CD4-positive, alpha-beta T cell treated with Interferon alpha-2 for 1 hour (primary cell): ENCODE measurements at regions not wholly inside any gene's neighbourhood (a gene's known extent, or its start where the extent isn't known, plus 50 kb on each side); places are given as distances from the start of the nearest gene placed in this dataset.

Source experiments
- DNase-seq, 2 donors: peaks; one replicate each; pipeline ENCODE4 v3.0.0-alpha.2; 2020 to 2022

DNA sequence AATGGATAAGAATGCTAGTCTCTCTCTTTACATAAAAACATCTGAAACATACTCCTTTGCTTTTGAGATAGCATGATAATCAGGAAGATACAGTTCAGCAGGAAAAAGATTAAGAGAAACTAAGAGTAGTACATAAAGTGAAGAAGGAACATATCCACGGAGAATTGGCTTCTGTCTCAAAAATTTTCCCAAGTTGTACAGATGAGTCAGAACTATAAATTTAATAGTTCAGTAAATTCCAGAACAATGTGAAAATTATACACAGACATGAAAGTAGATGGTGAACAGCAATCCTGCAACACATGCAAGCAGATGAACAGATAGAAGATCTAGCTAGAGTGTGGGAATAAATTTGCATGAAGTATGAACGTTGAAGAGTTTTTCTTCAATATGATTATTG is 691.4 kb upstream of the RIOK2 start:
- DNase-seq, result no peak

- DNase-seq, result no peak
These were observed 693.2 kb upstream of the RIOK2 start for GRCh38 chr5:97876272-97876671.

DNA sequence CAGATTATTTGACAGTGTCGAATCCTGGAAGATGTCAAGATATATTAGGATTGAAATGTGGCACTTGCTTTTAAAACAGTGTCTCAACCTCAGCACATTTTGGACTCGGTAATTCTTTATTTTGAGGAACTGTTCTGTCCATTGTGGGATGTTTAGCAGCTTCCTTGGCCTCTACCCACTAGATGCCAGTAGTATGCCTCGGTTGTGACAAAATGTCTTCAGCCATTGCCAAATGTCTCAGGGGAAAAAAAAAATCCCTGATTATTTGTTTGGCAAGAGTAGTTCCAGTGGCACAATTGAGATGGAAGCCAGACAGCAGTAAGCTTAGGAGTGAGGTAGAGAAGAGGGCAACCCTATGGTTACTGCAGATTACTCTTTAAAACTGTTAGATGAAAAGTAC is 694.5 kb upstream of the RIOK2 start:
- DNase-seq, result no peak

DNA sequence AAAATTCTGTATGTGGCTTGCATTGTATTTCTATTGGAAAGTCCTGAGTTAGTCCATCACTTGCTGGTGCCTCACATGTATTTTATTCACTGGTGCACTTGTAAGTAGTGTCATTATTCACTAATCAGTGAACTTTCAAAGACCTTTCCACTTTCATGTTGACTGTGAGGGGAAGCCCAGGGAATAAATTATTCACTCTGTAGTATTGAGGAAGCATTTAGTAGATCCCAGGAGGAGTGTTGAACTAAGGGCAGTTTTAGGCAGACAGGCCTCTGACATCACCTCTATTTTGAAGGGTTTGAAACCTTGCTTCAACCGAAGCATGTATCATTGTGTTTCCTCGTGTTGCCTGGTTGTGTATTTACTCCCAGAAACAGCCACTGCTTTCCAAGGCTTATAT is 705.4 kb upstream of the RIOK2 start:
- DNase-seq, result no peak

- no peak for DNase-seq
These were observed 708.9 kb upstream of the RIOK2 start for GRCh38 chr5:97891971-97892370.

DNA sequence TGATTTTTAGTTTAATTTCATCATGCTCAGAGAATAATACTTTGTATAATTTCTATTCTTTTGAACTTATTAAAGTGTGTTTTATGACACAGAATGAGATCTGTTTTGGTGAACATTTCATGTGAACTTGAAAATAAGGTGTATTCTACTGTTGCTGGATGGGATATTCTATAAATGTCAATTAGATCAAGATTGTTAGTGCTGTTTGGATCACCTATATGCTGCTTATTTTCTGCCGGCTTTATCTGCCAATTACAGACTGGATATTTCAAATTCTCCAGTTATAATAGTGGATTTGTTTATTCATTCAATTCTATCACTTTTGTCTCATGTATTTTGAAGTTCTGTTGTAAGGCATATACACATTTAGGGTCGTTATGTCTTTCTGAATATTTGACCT is 720.7 kb upstream of the RIOK2 start:
- DNase-seq, result no peak

DNA sequence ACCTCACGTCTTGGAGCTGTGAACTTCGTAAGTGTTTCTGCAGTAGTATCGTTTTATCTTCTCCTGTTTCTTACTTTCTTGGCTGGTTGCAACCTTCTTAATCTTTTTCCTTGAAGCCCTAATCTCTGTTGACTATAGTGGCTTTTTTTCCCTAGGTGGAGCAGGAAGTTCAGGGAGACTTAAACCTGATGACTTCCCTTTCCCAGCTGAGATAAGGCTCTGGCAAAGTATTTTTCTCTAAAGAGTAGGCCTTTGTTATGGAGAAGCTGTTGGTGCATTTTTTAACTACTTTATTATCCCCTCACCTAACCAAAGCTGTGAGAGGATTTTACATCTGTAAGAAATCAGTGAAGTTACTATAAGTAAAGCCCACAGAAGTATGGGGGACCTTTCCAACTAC is 723.1 kb upstream of the RIOK2 start:
- no peak for DNase-seq

- DNase-seq, result no peak
These were observed 724.8 kb upstream of the RIOK2 start for GRCh38 chr5:97907646-97908400.

DNA sequence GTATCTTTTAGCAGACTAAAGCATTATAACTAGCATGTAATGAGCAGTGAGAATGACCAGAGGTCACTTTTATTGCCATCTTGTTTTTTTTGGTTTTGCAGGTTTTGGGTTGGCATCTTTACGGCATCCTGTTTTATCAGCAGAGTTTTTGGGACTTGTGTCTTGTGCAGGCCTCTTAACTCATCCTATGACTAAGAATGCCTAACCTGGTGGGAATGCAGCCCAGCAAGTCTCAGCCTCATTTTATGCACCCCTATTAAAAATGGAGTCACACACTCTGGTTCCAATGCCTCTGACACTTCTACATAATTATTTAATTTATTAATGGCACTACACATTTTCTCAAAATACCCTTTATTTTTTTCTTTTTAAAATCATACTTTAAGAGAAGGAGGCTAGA is 726.5 kb upstream of the RIOK2 start:
- DNase-seq, result no peak

DNA sequence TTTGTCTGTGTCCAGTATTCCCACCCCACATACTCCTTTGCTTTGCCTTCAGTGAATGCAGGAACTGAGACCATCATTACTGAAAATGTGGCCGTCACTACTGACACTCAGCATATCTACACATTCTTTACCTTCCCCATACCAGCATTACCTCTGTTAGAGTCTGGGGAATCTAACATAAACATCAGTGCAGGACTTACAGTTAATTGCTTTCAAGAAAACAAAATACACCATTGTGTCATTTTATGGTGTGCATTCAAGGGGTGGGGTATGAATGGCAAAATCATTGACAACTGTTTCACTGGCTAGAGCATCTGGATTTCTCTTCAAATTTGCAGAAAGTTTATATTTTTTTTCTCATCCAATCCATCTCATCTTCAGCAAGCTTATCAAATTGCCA is 731.4 kb upstream of the RIOK2 start:
- no peak for DNase-seq

DNA sequence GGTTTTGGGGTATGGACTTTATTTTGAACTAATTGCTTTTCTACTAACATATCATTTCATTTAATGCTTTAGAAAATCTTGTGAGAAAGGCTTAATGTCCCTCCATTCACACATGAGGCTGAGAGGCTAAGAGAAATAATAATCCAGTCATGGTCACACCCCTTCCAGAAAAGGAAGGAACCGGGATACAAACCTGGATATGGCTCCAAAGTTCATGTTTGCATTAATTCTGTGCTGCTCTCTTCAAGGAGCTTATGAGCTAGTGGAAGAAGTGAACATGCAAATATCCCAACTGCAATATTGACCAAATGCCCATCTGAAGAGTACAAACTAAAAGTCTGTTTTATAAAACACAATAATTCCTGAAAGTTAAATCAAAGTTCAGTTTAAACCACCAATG is 732.1 kb upstream of the RIOK2 start:
- no peak for DNase-seq

DNA sequence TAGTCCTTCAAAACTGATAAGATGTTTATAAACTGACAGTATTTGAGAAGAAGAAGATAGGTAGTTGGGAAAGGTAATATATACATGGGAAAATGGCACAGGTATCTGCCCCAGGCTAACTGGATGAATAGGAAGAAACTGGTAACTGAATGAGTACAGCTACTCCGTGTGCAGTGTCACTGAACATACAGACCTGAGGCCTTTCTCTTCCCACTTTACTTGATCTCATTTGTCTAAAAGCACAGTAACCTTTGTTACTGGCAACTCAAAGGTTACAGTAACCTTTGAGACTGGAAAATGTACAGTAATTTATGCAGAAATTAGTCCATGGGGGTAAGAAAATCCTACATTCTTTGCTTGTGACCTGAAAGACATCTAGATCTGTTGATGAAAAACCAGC is 735.0 kb upstream of the RIOK2 start:
- no peak for DNase-seq

- DNase-seq, result no peak
These were observed 735.6 kb upstream of the RIOK2 start for GRCh38 chr5:97918620-97919019.

GRCh38 chr5:97919719-97920118 is 736.7 kb upstream of the RIOK2 start:
- DNase-seq, result no peak

- no peak for DNase-seq
These were observed 739.7 kb upstream of the RIOK2 start for GRCh38 chr5:97922776-97923175.

- DNase-seq, result no peak
These were observed 740.4 kb upstream of the RIOK2 start for GRCh38 chr5:97923496-97923895.

DNA sequence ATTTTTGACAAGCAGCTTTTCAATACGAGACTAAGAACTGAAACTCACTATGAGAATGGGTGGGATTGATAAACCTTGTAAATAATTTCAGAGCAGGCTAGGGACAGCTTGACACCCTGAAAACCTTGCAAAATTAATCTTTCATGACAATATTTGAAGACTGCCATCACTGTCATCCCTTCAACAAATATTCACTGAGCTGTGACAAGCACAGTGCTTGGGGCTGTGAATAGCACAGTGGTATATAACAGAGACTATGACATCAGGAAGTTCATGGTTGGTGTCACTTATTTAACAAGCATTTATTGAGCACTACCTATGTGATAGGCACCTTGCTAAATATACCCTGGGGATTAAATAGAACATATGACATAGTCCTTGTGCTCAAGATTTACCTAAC is 741.0 kb upstream of the RIOK2 start:
- DNase-seq, result no peak

DNA sequence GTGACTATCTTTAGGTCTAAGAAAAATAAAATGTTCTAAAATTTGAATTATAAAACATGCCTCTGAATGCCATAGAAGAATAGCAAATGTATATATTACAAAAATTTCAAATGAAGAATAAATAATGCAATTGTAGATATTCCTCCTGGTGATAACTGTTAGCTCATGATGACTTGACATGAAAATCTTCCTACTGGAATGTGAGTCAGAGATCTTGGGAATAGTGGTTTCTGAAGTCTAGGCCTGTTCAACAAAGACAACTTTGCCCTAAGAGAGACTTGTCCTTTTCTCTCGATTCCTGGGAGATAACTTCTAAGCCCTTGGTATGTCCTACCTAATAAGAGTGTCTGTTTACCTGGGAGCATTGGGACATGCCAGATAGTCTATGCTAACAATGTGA is 746.3 kb upstream of the RIOK2 start:
- no peak for DNase-seq

GRCh38 chr5:97931829-97932228 is 748.8 kb upstream of the RIOK2 start:
- DNase-seq, result no peak

- no peak for DNase-seq
These were observed 753.2 kb upstream of the RIOK2 start for GRCh38 chr5:97936231-97936630.

GRCh38 chr5:97937846-97938245 is 754.8 kb upstream of the RIOK2 start:
- DNase-seq, result no peak

DNA sequence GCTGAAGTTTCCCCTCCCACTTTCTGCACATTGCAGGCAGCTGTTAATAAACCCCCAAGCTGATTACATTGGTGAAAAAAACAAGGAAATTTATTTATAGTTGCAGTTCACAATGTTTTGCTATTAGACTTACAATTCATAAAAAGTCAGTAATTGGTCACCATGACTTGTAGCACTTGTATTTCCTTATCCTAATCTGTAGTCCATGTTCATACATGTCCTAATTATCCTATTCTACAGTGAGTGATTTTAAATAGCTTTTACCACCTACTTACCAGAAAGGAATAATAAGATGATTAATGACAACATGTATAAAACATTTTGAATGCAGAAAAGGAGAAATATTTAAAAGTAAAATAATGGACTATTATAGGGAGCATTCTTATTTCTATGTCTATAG is 760.0 kb upstream of the RIOK2 start:
- no peak for DNase-seq

- DNase-seq, result no peak
These were observed 768.1 kb upstream of the RIOK2 start for GRCh38 chr5:97951139-97951538.

DNA sequence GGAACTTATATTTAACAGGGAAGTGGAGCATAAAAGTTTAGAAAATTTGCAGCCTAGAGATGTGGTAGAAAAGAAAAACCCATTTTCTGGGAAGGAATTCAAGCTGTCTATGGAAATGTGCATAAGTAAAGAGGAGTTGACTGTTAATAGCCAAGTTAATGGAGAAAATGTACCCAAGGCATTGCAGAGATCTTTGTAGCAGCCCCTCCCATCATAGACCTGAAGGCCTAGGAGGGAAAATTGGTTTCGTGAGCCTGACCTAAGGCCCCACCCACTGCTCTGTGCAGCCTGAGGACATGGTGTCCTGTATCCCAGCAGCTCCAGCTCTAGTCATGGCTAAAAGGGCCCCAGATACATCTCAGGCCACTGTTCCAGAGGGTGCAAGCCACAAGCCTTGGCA is 772.4 kb upstream of the RIOK2 start:
- DNase-seq, result no peak

- DNase-seq, result no peak
These were observed 784.2 kb upstream of the RIOK2 start for GRCh38 chr5:97967292-97967691.

DNA sequence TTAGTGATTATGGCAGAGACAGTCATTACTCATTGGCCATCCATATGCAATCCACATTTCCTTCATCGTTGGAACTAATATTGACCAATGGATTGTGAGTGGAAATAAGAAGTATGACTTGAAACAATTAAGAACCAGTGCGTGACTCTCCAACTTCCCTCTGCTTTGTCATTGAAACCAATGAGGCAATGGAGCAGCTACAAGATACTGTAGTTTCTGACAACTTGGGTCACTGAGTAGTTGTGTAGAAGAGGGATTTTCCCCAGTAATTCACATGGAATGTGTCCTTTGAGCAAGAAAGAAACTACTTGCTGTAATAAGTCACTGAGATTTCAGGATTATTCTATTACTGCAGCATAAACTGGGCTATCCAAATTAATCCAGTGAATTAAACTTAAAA is 785.3 kb upstream of the RIOK2 start:
- no peak for DNase-seq
